ENCODE measurements at regions not wholly inside any gene's neighbourhood (a gene's known extent, or its start where the extent isn't known, plus 50 kb on each side); places are given as distances from the start of the nearest gene placed in this dataset.

- no peak for DNase-seq (ENCODE audit: low spot score)
Observed at GRCh38 chr4:25528391-25528790, 127.3 kb upstream of the SLC34A2 start.

DNA sequence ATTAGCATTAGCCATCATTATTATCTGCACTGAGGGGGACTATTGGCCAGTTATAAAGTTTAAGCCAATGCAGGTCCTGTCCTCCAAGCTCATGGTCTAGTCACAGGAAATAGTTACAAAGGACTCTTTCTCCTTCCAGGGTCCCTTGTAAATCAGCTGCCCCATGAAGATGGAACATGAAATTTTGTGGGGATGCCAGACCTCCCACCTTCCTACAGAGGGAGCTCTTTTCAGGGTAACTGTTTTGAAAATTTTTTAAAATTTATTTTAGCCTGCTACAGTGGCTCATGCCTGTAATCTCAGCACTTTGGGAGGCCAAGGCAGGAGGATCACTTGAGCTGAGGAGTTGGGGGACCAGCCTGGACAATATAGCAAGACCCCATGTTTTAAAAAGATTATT, 124.4 kb upstream of the SLC34A2 start:
- DNase-seq (ENCODE audit: low spot score), result no peak

GRCh38 chr4:25532591-25532990, 123.1 kb upstream of the SLC34A2 start:
- no peak for DNase-seq (ENCODE audit: low spot score)

GRCh38 chr4:25533256-25533655, 122.4 kb upstream of the SLC34A2 start:
- no peak for DNase-seq (ENCODE audit: low spot score)

GRCh38 chr4:25535278-25535677, 120.4 kb upstream of the SLC34A2 start:
- no peak for DNase-seq (ENCODE audit: low spot score)

GRCh38 chr4:25535701-25536473, 119.8 kb upstream of the SLC34A2 start:
- no peak for DNase-seq (ENCODE audit: low spot score)

DNA sequence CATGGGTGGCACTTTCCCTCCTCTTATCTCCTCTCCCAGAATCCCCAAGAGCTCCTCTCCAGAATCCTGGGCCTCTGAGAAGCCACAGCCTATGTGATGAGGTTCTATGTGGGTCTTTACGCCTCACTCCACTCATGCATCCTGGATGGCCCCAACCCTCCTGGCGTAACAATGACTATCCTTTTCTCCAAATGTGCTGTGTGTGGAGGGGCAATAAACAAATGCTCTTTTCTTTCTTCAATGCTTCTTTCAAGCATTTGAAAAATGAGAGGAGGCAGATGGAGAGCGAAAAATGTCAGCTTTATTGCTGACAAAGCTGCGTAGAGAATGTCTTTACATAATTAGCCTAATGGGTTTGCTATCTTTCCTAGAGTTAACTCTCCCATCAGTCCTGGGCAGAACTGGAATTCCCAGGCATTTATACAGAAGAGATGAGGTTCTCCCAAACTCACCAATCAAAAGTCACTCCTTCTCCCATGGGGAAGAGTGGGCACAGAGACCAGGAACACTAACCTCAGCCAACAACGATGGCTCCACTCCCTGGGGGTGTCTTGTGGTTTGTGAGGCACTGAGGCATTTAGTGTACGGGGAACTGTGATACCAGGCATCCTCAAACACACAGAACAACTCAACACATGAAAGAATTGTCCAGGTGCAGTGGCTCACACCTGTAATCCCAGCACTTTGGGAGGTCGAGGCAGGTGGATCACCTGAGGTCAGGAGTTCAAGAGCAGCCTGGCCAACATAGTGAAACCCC, 118.9 kb upstream of the SLC34A2 start:
- DNase-seq (ENCODE audit: low spot score), result no peak

DNA sequence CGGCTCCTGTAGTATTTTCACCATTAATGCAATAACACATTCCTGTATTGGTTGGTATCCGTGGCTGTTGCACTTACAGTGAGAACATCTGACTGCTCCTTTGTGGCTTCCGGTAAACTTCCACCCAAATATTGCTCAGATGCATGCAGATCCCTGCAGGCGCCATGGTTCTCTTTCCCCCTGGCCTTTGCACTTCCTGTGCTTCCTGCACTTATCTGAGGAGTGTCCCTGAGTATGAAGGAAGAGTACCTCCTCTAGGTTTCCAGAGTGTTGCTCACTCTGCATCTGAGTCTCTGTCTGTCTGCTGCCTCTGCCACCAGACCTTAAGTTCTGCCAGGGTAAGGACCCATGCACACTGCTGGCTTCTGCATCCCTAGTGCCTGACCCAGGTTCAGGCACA, 117.2 kb upstream of the SLC34A2 start:
- DNase-seq (ENCODE audit: low spot score), result no peak

GRCh38 chr4:25539241-25539640, 116.4 kb upstream of the SLC34A2 start:
- DNase-seq (ENCODE audit: low spot score), result no peak

GRCh38 chr4:25540734-25541133, 114.9 kb upstream of the SLC34A2 start:
- no peak for DNase-seq (ENCODE audit: low spot score)

GRCh38 chr4:25547343-25547742, 108.3 kb upstream of the SLC34A2 start:
- no peak for DNase-seq (ENCODE audit: low spot score)

- DNase-seq (ENCODE audit: low spot score), result no peak
Observed at GRCh38 chr4:25549413-25549812, 106.2 kb upstream of the SLC34A2 start.

DNA sequence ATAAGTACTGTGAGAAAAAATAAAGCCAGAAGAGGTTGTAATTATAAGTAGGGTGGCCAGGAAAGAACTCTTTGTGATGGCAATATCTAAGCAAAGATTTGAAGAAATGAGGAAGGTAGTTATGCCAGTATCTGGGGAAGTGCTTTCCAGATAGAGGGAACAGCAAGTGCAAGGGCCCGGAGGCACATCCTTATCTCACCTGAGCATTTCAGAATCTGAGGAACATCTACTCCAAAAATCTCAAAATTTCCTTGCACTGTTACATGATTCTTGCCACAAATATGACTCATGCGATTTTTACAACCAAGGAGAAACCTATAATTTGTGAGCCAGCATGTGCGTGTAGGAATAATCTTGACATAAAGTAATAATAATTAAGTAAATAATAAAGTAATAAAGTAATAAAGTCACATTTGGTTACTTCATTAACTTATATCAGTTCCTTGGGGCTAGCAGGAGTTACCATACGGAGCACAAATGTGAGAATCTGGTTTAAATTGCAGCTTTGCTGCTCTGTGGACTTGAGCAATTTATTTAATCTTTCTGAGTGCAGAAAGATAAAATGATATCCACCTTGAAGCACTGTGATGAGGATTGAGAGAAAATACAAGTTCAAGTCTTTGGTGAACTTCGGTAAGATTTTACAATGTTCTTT, 105.1 kb upstream of the SLC34A2 start:
- DNase-seq (ENCODE audit: low spot score), result no peak

DNA sequence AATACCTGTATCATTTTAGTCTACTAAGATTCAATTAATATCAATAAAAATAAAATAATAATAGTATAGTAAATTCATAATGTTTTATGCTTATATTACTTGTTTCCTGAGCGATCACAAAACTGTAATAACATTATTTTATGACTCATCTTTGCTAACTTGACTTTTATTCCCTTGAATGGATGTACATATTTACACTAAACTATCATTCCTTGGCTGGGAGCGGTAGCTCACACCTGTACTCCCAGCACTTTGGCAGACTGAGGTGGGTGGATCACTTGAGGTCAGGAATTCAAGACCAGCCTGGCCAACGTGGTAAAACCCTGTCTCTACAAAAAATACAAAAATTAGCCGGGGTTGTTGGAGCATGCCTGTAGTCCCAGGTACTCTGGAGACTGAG, 104.0 kb upstream of the SLC34A2 start:
- no peak for DNase-seq (ENCODE audit: low spot score)

DNA sequence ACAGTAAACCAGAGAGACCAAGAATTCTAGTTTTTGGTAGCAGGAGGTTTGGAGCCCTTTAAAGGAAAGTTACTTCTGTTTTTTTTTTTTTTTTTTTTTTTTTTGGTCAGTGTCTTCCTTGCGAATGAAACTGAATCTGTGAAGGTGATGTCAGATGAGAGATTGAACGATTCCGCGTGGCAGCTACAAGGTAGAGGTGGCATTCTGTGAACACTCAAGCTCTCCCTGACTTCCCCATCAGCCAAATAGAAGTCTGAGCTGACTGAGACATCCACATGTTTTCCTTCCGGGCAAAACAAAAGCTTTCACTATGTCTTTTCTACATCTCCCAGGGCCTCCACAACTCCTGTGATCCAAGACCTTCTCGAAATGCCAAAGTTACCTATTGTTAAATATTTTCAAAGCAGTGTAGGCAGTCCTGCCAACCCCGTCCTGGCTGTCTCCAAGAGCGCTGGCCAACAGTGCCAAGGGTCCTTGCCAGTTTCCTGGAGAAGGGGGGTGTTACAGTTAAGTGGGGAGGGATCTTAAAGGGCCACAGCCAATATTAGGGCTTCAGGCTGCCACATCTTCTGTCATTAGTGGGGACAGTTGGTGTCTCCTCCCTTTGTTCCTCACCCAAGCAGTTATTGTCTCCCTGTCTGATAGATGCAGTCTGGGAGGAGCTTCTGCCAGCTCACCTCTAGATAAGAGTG, 102.9 kb upstream of the SLC34A2 start:
- peak; percentile 31 for DNase-seq (ENCODE audit: low spot score)

GRCh38 chr4:25559508-25559907, 96.1 kb upstream of the SLC34A2 start:
- DNase-seq (ENCODE audit: low spot score), result no peak

GRCh38 chr4:25560605-25561004, 95.0 kb upstream of the SLC34A2 start:
- DNase-seq (ENCODE audit: low spot score), result no peak

DNA sequence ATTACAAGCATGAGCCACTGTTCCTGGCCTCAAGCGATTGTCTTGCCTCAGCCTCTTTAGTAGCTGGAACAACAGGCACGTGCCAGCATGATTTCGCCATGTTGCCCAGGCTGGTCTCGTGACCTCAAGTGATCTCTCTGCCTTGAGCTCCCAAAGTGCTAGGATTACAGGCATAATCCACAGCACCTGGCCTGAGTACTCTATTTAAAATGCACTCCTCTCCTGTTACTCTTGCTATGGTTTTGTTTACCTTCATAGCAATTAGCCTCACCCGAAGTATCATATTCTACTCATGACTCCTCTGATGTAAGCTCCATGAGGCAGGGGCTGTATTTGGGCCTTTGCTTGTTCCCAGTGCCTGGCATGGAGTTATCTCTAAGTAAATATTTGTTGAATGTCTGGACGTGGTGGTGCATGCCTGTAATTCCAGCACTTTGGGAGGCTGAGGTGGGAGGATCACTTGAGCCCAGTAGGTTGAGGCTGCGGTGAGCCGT, 92.5 kb upstream of the SLC34A2 start:
- DNase-seq (ENCODE audit: low spot score), result no peak

- DNase-seq (ENCODE audit: low spot score), result no peak
Observed at GRCh38 chr4:25564836-25565235, 90.8 kb upstream of the SLC34A2 start.

- no peak for DNase-seq (ENCODE audit: low spot score)
Observed at GRCh38 chr4:25567253-25567652, 88.4 kb upstream of the SLC34A2 start.

- DNase-seq (ENCODE audit: low spot score), result no peak
Observed at GRCh38 chr4:25569716-25570115, 85.9 kb upstream of the SLC34A2 start.

GRCh38 chr4:25575611-25576010, 80.0 kb upstream of the SLC34A2 start:
- DNase-seq (ENCODE audit: low spot score), result no peak

Data from AG20443 (cell line).